GM13977 (cell line): ENCODE measurements at regions not wholly inside any gene's neighbourhood (a gene's known extent, or its start where the extent isn't known, plus 50 kb on each side); places are given as distances from the start of the nearest gene placed in this dataset.

ENCODE experiments used
- DNase-seq: peaks from one replicate; pipeline ENCODE4 v3.0.0; 2012; ENCODE audit warnings: low spot score
- in situ Hi-C: fragments of 300-500 bp; cut with MboI; formaldehyde crosslinking; loops from one replicate; pipeline ENCODE4 v1.12.0; 2022; ENCODE audit warnings: low sequenced_read_pairs, low pct_unique_long_range_greater_than_20kb, mixed read lengths, inconsistent platforms; ENCODE audit not compliant: unreplicated experiment
- TF ChIP-seq, protein P1 (sequence below): IDR thresholded peaks from 2 replicates; pipeline ENCODE4 v1.5.1; 2012; ENCODE audit warnings: mild to moderate bottlenecking, control low read depth; ENCODE audit not compliant: insufficient read depth; ENCODE audit errors: extremely low read depth, missing control alignments

DNA sequence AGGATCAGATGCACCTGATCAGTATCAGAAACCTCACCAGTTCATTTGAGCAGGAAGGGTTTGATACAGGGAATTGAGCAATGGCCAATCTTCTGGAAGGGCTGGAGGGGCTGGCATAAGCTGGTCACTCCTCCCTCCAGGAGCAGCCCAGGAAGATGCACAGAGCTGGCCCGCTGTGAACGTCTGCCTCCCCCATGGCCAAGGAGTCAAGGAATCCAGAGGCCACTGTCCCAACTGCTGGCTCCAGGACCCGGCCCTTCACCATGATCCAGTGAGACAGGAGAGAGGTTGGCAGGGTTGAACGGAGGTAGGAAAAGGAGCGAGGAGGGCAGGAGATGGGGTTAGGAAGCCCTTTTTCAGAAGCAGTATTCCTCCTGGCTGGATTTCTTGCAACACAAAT is 113.9 kb upstream of the CST7 start:
- TF ChIP-seq, protein P1, sequence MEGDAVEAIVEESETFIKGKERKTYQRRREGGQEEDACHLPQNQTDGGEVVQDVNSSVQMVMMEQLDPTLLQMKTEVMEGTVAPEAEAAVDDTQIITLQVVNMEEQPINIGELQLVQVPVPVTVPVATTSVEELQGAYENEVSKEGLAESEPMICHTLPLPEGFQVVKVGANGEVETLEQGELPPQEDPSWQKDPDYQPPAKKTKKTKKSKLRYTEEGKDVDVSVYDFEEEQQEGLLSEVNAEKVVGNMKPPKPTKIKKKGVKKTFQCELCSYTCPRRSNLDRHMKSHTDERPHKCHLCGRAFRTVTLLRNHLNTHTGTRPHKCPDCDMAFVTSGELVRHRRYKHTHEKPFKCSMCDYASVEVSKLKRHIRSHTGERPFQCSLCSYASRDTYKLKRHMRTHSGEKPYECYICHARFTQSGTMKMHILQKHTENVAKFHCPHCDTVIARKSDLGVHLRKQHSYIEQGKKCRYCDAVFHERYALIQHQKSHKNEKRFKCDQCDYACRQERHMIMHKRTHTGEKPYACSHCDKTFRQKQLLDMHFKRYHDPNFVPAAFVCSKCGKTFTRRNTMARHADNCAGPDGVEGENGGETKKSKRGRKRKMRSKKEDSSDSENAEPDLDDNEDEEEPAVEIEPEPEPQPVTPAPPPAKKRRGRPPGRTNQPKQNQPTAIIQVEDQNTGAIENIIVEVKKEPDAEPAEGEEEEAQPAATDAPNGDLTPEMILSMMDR = no peak
- in situ Hi-C loops = no loop called here
- DNase-seq = no peak

DNA sequence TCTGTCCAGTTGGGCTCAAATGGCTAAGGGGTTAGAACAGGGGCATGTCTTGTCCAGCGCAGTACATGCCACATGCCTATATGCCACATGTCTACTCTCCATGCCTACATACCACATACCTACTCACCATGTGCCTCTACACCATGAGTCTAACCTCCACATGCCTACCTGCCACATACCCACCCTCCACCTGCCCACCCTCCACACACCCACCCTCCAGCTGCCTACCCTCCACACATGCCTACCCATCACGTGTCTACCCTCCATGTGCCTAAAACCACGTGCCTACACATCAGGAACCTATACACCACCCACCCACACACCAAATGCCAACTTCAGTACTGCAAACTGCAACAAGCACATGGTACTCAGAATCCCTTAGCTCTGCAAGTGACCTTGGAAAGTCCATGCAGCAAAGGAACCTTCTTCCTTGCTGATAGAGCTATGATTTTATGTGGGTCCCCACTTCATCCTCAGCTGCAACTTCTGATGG is 113.0 kb upstream of the CST7 start:
- TF ChIP-seq, protein P1 = no peak
- in situ Hi-C loops = no loop called here
- no peak for DNase-seq

DNA sequence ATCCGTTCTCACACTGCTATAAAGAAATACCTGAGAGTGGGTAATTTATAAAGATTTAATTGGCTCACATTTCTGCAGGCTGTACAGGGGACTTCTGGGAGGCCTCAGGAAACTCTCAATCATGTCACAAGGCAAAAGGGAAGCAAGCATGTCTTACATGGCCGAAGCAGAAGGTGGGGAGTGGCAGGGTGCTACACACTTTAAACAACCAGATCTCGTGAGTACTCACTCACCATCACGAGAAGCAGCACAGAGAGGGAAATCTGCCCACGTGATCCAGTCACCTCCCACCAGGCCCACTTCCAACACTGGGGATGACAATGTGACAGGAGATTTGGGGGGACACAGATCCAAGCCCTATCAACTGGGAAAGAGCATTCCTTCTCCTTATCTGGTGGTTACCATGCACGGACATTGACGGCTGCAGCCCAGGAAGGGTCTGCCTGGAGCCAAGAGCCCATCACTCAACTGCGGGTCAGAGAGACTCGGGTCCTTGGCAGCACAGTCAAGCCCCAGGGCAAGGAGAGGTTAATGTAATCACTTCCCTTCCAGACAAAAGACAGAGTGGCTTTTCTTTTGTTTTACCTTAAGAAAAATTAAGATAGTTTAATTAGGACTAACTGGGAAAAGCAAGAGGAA is 112.3 kb upstream of the CST7 start:
- no peak for DNase-seq
- in situ Hi-C loops = no loop called here

DNA sequence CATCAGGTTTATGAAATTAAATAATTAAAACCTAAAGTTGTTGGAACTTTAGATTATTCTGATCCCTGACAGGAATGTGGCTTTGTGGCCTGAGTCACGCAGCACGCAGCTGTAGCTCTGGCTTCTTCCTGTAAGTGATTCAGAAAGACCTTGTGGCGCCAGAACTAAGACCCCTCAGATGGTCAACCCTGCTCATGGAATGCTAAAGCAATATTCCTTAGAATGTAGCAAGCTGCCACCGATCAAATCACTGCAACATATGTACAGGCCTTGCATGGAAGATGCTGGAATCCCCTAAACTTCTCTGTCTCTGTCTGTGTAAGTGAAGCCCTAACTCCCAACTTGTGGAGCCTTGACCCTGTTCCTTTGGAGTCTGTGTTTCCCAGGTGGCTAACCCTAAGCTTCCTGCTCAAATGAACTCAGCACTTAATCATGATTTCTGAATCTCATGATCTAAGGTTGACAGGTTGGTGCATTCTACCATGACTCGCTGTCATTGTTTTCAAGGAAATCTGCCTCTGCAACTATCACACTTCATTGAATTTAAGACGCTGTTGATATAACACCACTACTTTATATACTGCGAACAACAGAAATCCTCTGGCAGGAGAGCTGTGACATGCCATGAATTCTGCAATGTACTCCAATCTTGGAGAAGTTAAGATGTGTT is 111.2 kb upstream of the CST7 start:
- TF ChIP-seq, protein P1 = no peak
- in situ Hi-C loops = no loop called here
- DNase-seq = no peak

More for the DNA sequence above, 112.3 kb upstream of the CST7 start:
- TF ChIP-seq, protein P1 = no peak

DNA sequence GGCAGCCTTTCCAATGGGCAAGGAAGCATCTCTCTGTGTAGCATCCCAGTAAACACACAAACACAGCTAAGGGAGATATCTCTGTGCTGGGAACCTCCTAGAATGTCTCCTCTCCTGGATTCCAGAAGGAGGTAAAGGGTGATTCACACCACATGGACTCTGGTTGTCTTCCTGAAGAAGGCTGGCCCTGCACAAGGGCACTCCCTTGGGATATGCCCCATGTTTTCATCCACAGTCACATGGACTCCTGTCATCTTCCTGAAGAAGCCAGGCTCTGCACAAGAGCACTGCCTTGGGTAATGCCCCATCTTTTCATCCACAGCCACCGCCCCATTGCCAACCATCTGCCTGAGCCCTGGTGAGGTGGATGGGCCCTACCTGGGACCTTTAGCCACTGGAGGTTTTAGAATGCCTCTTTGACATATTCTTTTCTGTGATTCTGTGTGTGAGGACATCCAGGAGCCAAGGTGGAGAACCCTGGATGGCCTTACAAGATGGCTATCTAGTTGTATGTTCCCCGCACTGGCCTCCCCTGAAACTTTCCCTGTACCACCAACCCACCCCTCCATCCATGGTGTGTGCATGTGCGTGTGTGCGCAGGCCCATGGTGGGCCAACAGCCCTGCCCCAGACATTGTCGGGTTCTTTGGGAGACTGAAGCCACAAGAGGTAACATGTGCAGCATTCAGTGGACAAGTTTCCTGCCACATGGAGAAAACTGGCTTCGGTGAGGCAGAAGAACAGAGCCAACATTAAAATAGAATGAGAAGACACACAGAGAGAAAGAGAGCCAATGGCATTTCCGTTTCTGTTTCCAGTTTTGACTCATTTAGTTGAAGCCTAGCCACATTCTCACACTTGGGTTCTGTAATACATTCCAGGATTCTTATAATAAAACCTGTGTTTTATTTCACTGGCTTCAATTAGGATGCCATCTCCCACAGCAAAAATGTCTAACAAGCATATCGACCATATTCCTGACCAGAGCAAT is 110.2 kb upstream of the CST7 start:
- TF ChIP-seq, protein P1 = no peak
- in situ Hi-C loops = no loop called here
- DNase-seq = no peak

DNA sequence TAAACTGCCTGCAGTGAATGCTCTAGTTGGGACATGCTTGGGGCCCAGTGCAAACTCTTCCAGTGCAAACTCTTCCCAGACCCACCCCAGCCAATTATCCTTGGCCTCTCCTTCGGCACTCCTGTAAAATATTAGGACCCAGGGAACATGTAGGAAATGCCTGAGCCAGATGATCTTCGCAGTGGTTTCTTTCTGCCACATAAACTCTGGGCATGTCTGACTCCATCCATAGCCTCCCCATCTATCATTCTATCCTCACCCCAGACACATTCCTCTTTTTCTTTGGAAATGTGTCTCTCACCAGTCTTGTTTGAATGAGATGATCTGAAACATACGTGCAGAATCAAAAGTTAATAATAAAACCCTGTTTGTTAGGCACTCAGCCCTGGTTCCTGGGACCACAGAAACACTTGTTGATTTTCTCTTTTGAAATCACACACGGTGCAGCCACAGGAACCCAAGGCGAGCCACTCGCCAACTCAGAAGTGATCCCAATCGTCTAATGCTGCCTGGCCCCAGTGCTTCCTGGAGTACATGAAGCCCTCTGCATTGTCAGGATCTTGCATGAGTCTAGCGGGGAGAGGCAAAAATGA is 108.9 kb upstream of the CST7 start:
- DNase-seq = no peak
- TF ChIP-seq, protein P1 = no peak
- in situ Hi-C loops = no loop called here
